ENCODE measurements at regions not wholly inside any gene's neighbourhood (a gene's known extent, or its start where the extent isn't known, plus 50 kb on each side); places are given as distances from the start of the nearest gene placed in this dataset.

GRCh38 chr15:95454403-95455262 lies 875.9 kb upstream of the NR2F2 start:
- TF ChIP-seq CTCF (IDR thresholded peaks at IDR 0.05; ENCODE audit: low read length) = no peak
- no peak for TF ChIP-seq EZH2 (IDR thresholded peaks at IDR 0.05; ENCODE audit: borderline replicate concordance, low read length)
- no peaks in the 10 kb centered on the region for H3F3A ChIP-seq (ENCODE audit: insufficient read depth, low read length)

DNA sequence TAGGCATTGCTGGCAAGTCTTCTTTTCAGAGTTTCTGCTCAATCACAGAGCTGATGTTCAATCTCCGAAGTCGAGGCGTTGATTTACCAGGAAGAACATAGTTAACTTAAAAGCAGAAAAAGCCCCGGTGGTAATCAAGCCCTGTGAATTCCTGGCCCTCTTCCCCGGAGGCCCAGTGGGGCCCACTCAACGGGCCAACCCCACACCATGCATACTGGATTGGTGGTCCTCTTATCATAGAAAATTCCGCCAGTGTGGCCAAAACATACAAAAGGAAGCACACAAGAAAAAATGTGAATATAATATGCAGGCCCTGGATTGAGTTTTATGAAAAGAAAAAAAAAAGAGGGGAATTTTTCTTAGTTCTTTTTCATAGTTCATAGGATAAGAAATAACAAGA lies 873.0 kb upstream of the NR2F2 start:
- Histone ChIP-seq H3K9me2 (ENCODE audit: low read depth, low read length) (no peaks in the 10 kb centered on the region), H4K20me1 (ENCODE audit: insufficient read depth, low read length) (no peaks in the 10 kb centered on the region), H3K9me3 (ENCODE audit: low read length) (no peaks in the 10 kb centered on the region), H3F3A (ENCODE audit: insufficient read depth, low read length) (no peaks in the 10 kb centered on the region), H3K27me3 (ENCODE audit: insufficient read depth, low read length) (no peaks in the 10 kb centered on the region), H3K36me3 (ENCODE audit: insufficient read depth, low read length) (no peaks in the 10 kb centered on the region), H3K4me3 (ENCODE audit: low read depth, low read length, poor library complexity, severe bottlenecking) (no peak overlapping the region), H3K27ac (ENCODE audit: low read depth, low read length, poor library complexity, severe bottlenecking) (no peak overlapping the region), H3K4me1 (ENCODE audit: insufficient read depth, low read length, severe bottlenecking) (no peaks in the 10 kb centered on the region), H3K79me2 (ENCODE audit: insufficient read depth, low read length) (no peaks in the 10 kb centered on the region), H3K9ac (ENCODE audit: low read length) (no peak overlapping the region), H2AFZ (ENCODE audit: low read length) (no peak overlapping the region), H3K4me2 (ENCODE audit: low read length) (no peak overlapping the region)
- TF ChIP-seq EZH2 (IDR thresholded peaks at IDR 0.05; ENCODE audit: borderline replicate concordance, low read length) = no peak

More at GRCh38 chr15:95454403-95455262, 875.9 kb upstream of the NR2F2 start:
- H3K79me2 ChIP-seq (ENCODE audit: insufficient read depth, low read length) = no peaks in the 10 kb centered on the region
- no peak overlapping the region for H3K4me3 ChIP-seq (ENCODE audit: low read depth, low read length, poor library complexity, severe bottlenecking)
- H3K9ac ChIP-seq (ENCODE audit: low read length) = no peak overlapping the region
- no peaks in the 10 kb centered on the region for H3K27me3 ChIP-seq (ENCODE audit: insufficient read depth, low read length)
- H2AFZ ChIP-seq (ENCODE audit: low read length) = no peak overlapping the region
- H3K27ac ChIP-seq (ENCODE audit: low read depth, low read length, poor library complexity, severe bottlenecking) = no peak overlapping the region
- no peaks in the 10 kb centered on the region for H3K4me1 ChIP-seq (ENCODE audit: insufficient read depth, low read length, severe bottlenecking)
- no peaks in the 10 kb centered on the region for H3K9me2 ChIP-seq (ENCODE audit: low read depth, low read length)
- no peak overlapping the region for H3K4me2 ChIP-seq (ENCODE audit: low read length)
- H4K20me1 ChIP-seq (ENCODE audit: insufficient read depth, low read length) = no peaks in the 10 kb centered on the region
- H3K9me3 ChIP-seq (ENCODE audit: low read length) = no peaks in the 10 kb centered on the region
- no peaks in the 10 kb centered on the region for H3K36me3 ChIP-seq (ENCODE audit: insufficient read depth, low read length)

- Histone ChIP-seq H4K20me1 (ENCODE audit: insufficient read depth, low read length) (no peaks in the 10 kb centered on the region), H2AFZ (ENCODE audit: low read length) (no peak overlapping the region), H3F3A (ENCODE audit: insufficient read depth, low read length) (no peaks in the 10 kb centered on the region), H3K9me2 (ENCODE audit: low read depth, low read length) (no peaks in the 10 kb centered on the region), H3K4me2 (ENCODE audit: low read length) (no peak overlapping the region), H3K79me2 (ENCODE audit: insufficient read depth, low read length) (no peaks in the 10 kb centered on the region), H3K27me3 (ENCODE audit: insufficient read depth, low read length) (no peaks in the 10 kb centered on the region), H3K4me1 (ENCODE audit: insufficient read depth, low read length, severe bottlenecking) (no peaks in the 10 kb centered on the region), H3K9me3 (ENCODE audit: low read length) (no peaks in the 10 kb centered on the region), H3K36me3 (ENCODE audit: insufficient read depth, low read length) (no peaks in the 10 kb centered on the region), H3K4me3 (ENCODE audit: low read depth, low read length, poor library complexity, severe bottlenecking) (no peak overlapping the region), H3K9ac (ENCODE audit: low read length) (no peak overlapping the region), H3K27ac (ENCODE audit: low read depth, low read length, poor library complexity, severe bottlenecking) (no peak overlapping the region)
- TF ChIP-seq CTCF (IDR thresholded peaks at IDR 0.05; ENCODE audit: low read length) (no peak), EZH2 (IDR thresholded peaks at IDR 0.05; ENCODE audit: borderline replicate concordance, low read length) (no peak)
Measured at GRCh38 chr15:95458721-95459120, 871.8 kb upstream of the NR2F2 start.

GRCh38 chr15:95459273-95459672 lies 871.2 kb upstream of the NR2F2 start:
- Histone ChIP-seq H3K79me2 (ENCODE audit: insufficient read depth, low read length) (no peaks in the 10 kb centered on the region), H3K9me3 (ENCODE audit: low read length) (no peaks in the 10 kb centered on the region), H3K9ac (ENCODE audit: low read length) (no peak overlapping the region), H3F3A (ENCODE audit: insufficient read depth, low read length) (no peaks in the 10 kb centered on the region), H2AFZ (ENCODE audit: low read length) (no peak overlapping the region), H3K27me3 (ENCODE audit: insufficient read depth, low read length) (no peaks in the 10 kb centered on the region), H3K4me2 (ENCODE audit: low read length) (no peak overlapping the region), H4K20me1 (ENCODE audit: insufficient read depth, low read length) (no peaks in the 10 kb centered on the region), H3K36me3 (ENCODE audit: insufficient read depth, low read length) (no peaks in the 10 kb centered on the region), H3K4me1 (ENCODE audit: insufficient read depth, low read length, severe bottlenecking) (no peaks in the 10 kb centered on the region), H3K27ac (ENCODE audit: low read depth, low read length, poor library complexity, severe bottlenecking) (no peak overlapping the region), H3K9me2 (ENCODE audit: low read depth, low read length) (no peaks in the 10 kb centered on the region), H3K4me3 (ENCODE audit: low read depth, low read length, poor library complexity, severe bottlenecking) (no peak overlapping the region)
- no peak for TF ChIP-seq CTCF (IDR thresholded peaks at IDR 0.05; ENCODE audit: low read length)
- TF ChIP-seq EZH2 (IDR thresholded peaks at IDR 0.05; ENCODE audit: borderline replicate concordance, low read length) = no peak
